H1 (cell line): ENCODE measurements at regions not wholly inside any gene's neighbourhood (a gene's known extent, or its start where the extent isn't known, plus 50 kb on each side); places are given as distances from the start of the nearest gene placed in this dataset.

Experiments
- CHD1 ChIP-seq: IDR thresholded peaks from 2 replicates; pipeline ENCODE4 v1.6.1; 2012; ENCODE audit warnings: low read depth, low read length, improper control_type of control experiment
- POLR2A ChIP-seq, 2 experiments: IDR thresholded peaks; 1 replicate in 1 of 2; 2 replicates in 1 of 2; pipeline ENCODE4 v1.6.1; 2011; ENCODE audit warnings: low read depth in 2 of 2, low read length in 2 of 2, mild to moderate bottlenecking in 2 of 2; ENCODE audit errors: control extremely low read depth in 1 of 2
- RFX5 ChIP-seq: IDR thresholded peaks from 2 replicates; pipeline ENCODE4 v1.6.1; 2011; ENCODE audit warnings: low read depth, low read length, improper control_type of control experiment, borderline replicate concordance
- SP2 ChIP-seq: IDR thresholded peaks from 2 replicates; pipeline ENCODE4 v1.6.1; 2012; ENCODE audit warnings: mild to moderate bottlenecking, low read length, inconsistent platforms
- TBP ChIP-seq: IDR thresholded peaks from 2 replicates; pipeline ENCODE4 v1.6.1; 2011; ENCODE audit warnings: low read depth, low read length, improper control_type of control experiment
- YY1 ChIP-seq: IDR thresholded peaks from 2 replicates; pipeline ENCODE4 v1.6.1; 2011; ENCODE audit warnings: low read depth, mild to moderate bottlenecking, low read length
- TF ChIP-seq, protein P1 (sequence below): IDR thresholded peaks from 2 replicates; pipeline ENCODE4 v1.6.1; 2012; ENCODE audit warnings: inconsistent platforms
- TF ChIP-seq, protein P2 (sequence below), 3 experiments: IDR thresholded peaks; 1 replicate in 2 of 3; 2 replicates in 1 of 3; pipeline versions ENCODE4 v1.5.1 to v1.6.1; 2011; ENCODE audit warnings: low read length in 3 of 3, mild to moderate bottlenecking in 3 of 3, inconsistent platforms in 2 of 3, low read depth in 1 of 3, moderate library complexity in 1 of 3; ENCODE audit not compliant: insufficient read depth in 1 of 3; ENCODE audit errors: control extremely low read depth in 1 of 3
- TF ChIP-seq, protein P3 (sequence below): IDR thresholded peaks from 2 replicates; pipeline ENCODE4 v1.6.1; 2012; ENCODE audit warnings: inconsistent platforms

DNA sequence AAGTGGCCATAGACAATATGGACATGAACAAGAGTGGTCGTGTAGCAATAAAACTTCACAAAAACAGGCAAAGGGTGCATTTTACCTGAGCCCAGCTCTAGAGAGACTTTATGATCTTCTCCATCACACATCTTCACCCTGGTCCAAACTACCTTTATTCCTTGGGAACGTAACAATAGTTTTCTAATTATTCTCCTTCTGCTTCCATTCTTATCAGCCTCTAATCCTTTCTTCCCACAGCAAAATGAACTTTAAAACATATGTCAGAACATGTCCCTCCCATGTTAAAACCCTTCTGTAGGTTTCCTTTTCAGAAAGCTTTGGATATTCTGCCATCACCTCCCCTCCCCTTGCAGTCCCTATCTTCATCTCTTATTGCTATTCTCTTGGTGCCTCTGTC lies 395.2 kb upstream of the PLXNA2 start:
- TF ChIP-seq CHD1 (no peak), SP2 (no peak), TBP (no peak), POLR2A (IDR thresholded peaks at IDR 0.05; ENCODE audit: control extremely low read depth in 1 of 2, low read depth in 2 of 2, low read length in 2 of 2) (no peak), RFX5 (no peak), YY1 (no peak)
- TF ChIP-seq, protein P1, sequence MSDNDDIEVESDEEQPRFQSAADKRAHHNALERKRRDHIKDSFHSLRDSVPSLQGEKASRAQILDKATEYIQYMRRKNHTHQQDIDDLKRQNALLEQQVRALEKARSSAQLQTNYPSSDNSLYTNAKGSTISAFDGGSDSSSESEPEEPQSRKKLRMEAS: no peak
- TF ChIP-seq, protein P2, sequence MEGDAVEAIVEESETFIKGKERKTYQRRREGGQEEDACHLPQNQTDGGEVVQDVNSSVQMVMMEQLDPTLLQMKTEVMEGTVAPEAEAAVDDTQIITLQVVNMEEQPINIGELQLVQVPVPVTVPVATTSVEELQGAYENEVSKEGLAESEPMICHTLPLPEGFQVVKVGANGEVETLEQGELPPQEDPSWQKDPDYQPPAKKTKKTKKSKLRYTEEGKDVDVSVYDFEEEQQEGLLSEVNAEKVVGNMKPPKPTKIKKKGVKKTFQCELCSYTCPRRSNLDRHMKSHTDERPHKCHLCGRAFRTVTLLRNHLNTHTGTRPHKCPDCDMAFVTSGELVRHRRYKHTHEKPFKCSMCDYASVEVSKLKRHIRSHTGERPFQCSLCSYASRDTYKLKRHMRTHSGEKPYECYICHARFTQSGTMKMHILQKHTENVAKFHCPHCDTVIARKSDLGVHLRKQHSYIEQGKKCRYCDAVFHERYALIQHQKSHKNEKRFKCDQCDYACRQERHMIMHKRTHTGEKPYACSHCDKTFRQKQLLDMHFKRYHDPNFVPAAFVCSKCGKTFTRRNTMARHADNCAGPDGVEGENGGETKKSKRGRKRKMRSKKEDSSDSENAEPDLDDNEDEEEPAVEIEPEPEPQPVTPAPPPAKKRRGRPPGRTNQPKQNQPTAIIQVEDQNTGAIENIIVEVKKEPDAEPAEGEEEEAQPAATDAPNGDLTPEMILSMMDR (IDR thresholded peaks at IDR 0.05; ENCODE audit: control extremely low read depth in 1 of 3, insufficient read depth in 1 of 3, low read depth in 1 of 3, low read length in 3 of 3): no peak
- TF ChIP-seq, protein P3, sequence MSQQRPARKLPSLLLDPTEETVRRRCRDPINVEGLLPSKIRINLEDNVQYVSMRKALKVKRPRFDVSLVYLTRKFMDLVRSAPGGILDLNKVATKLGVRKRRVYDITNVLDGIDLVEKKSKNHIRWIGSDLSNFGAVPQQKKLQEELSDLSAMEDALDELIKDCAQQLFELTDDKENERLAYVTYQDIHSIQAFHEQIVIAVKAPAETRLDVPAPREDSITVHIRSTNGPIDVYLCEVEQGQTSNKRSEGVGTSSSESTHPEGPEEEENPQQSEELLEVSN: no peak
